ENCODE measurements at regions not wholly inside any gene's neighbourhood (a gene's known extent, or its start where the extent isn't known, plus 50 kb on each side); places are given as distances from the start of the nearest gene placed in this dataset.

GRCh38 chr19:8900421-8900820 is 68.2 kb downstream of the MBD3L1 start:
- Histone ChIP-seq H3K23me2 (ENCODE audit: insufficient read length, low read depth, low read length, poor library complexity, severe bottlenecking) (no peaks in the 10 kb centered on the region), H2AFZ (ENCODE audit: low read length) (no peak overlapping the region), H3K9me3 (ENCODE audit: control insufficient read depth, low read depth, low read length) (peaks cover 97% of the 10 kb centered on the region), H3K9ac (ENCODE audit: extremely low read depth, insufficient read length, low read length) (no peak overlapping the region), H3K79me2 (ENCODE audit: insufficient read depth, low read length) (no peaks in the 10 kb centered on the region), H3K18ac (ENCODE audit: insufficient read length, low read depth, low read length) (no peak overlapping the region), H3K56ac (ENCODE audit: insufficient read length, low read depth, low read length) (no peak overlapping the region), H4K20me1 (ENCODE audit: control insufficient read depth, insufficient read depth, insufficient read length) (no peaks in the 10 kb centered on the region), H2BK15ac (ENCODE audit: low read depth, low read length) (no peak overlapping the region), H2BK12ac (ENCODE audit: insufficient read length, low read depth, low read length) (no peak overlapping the region), H3K4me2 (ENCODE audit: insufficient read depth, insufficient read length, low read length) (no peak overlapping the region), H4K8ac (replicated peaks; ENCODE audit: insufficient read length, low read depth, low read length) (no peak overlapping the region), H3K4ac (ENCODE audit: low read depth, low read length) (no peak overlapping the region), H3K27me3 (ENCODE audit: insufficient read depth, low read length) (no peaks in the 10 kb centered on the region), H2BK20ac (ENCODE audit: low read depth, low read length, poor library complexity, severe bottlenecking) (no peak overlapping the region), H3K79me1 (ENCODE audit: insufficient read depth, low read depth, low read length, poor library complexity, severe bottlenecking) (no peaks in the 10 kb centered on the region), H3T11ph (ENCODE audit: low read length) (no peak overlapping the region), H3K14ac (ENCODE audit: insufficient read depth, low read length) (no peak overlapping the region), H4K91ac (ENCODE audit: insufficient read length, low read depth, low read length) (no peak overlapping the region), H2BK120ac (ENCODE audit: low read depth, low read length, poor library complexity, severe bottlenecking) (no peak overlapping the region), H3K4me1 (ENCODE audit: insufficient read depth, low read length) (no peaks in the 10 kb centered on the region), H2AK5ac (ENCODE audit: insufficient read length, low read length) (no peak overlapping the region), H3K23ac (ENCODE audit: insufficient read length, low read depth, low read length) (no peak overlapping the region), H2BK5ac (ENCODE audit: insufficient read length, low read length) (no peak overlapping the region), H4K5ac (ENCODE audit: insufficient read length, low read depth, low read length) (no peak overlapping the region), H3K27ac (ENCODE audit: insufficient read length, low read depth, low read length) (no peak overlapping the region)
- TF ChIP-seq CTCF (conservative IDR thresholded peaks at IDR 0.05) = no peak
- Mint-ChIP-seq H3K4me3 (no peak overlapping the region), H3K27ac (no peak overlapping the region), H3K4me1 (no peaks in the 10 kb centered on the region), H3K27me3 (ENCODE audit: low read depth) (peaks cover 3% of the 10 kb centered on the region; the same call in 1 of the 2 replicates), H3K9me3 (no peaks in the 10 kb centered on the region; a peak in 3 of 5 replicates), H3K36me3 (ENCODE audit: insufficient read depth in 1 of 3, low read depth in 3 of 3) (peaks cover 0 to 3% (median 2%) of the 10 kb centered on the region in 3 experiments; a peak in 1 of 7 replicates)
- no CpG with 5 or more reads among the region's 4 CpGs for WGBS (ENCODE audit: extremely low coverage, insufficient read length, low lambda C conversion rate)
- no peak for DNase-seq
